HUDEP-2 (cell line): ENCODE measurements at regions not wholly inside any gene's neighbourhood (a gene's known extent, or its start where the extent isn't known, plus 50 kb on each side); places are given as distances from the start of the nearest gene placed in this dataset.

Experiments used
- DNase-seq, 76 experiments: peaks; one replicate each; lab custom pipeline; 2025; ENCODE audit not compliant: unreplicated experiment in 76 of 76; lab: John Stamatoyannopoulos, UW

DNA sequence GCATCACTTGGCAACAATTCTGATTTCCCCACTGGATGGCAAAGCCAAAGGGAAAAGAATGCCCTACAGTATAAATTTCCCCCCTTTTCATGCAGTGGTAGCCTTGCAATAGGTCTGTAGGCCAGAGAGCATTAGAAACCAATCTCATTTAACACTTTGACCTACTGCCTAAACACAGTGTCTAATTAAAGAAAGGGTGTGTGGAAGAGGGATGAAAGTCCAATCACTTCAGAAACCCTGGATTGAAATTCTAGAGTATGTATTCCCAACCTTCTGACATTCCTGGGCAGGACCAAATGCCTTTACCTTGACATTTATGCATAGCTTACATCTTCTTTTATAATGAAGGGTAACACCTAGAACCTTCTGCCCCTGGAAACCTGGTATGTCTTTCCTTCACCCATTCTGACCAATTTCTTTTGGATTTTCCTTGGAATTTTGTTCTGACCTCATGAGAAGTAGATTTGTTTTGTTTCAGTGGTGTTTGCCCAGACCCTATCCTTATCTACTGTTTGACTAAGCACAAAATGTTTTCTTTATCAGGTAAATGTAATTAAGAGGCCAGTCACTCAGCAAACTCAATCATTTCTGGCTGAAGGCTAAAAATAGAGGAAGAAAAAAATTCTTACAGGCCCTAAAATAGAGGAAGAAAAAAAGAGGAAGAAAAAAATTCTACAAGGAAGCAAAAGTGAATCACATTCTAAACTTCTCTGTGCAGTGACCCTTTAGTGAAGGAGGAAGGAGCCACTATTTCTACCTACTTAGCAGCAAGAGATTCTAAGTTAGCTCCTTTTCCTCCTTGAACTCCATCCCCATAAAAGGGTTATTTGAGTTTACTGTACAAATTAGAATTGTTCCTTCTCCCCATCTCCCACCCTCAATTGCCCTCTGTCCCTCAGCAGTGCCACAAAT lies 129.5 kb upstream of the DSCAM start:
- no peak for DNase-seq

DNA sequence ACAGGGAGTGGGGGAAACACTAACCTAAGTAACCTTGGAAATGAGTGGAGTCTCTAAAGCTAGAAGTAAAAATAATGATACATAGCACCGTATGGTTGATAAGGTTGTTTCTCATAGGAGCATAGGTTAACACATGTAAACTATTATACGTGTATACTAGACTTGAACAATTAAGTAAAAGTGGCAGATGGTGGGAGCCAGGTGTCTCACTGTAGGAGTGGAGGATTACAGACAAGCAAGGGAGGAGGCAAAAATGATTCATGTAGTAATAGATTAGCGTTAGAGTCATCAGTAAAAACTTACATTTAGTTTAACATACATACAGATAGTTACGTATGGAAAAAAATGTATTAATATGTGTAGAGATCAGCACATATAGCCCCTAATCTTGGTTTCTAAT lies 138.4 kb upstream of the DSCAM start:
- no peak for DNase-seq

DNA sequence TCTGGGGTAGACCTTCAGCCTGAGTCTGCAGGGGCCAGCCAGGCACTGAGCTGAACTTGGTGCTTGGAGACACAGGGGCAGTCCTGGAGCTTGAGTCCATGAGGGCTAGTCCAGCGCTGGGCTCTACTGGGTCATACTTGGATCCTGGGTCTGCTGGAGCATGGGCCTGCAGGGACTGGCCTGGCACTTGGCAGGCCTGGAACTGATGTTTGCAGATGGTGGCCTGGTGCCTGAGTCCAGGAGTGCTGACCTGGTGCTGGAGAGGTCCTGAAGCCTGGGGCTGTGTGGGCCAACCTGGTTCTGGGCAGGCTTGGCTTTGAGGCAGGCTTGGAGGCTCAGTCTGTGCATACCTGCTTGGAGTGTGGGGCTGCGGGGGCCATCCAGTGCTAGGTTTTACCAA lies 143.4 kb upstream of the DSCAM start:
- DNase-seq = no peak

DNA sequence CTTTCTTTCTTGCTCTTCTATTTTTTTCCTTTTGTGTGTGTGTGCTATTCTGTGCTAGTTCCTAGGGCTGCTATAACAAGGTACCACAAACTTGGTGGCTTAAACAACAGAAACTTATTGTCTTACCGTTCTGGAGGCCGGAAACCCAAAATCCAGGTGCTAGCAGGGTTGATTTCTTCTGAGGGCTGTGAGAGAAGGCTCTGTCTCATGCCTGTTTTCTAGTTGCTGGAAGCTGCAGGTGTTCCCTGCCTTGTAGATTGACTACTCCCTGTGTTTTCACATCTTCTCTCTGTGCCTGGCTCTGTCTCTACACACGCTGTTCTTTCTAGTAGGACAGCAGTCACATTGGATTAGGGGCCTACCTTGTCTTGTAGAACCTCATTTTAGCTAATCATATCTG lies 150.9 kb upstream of the DSCAM start:
- DNase-seq = no peak

DNA sequence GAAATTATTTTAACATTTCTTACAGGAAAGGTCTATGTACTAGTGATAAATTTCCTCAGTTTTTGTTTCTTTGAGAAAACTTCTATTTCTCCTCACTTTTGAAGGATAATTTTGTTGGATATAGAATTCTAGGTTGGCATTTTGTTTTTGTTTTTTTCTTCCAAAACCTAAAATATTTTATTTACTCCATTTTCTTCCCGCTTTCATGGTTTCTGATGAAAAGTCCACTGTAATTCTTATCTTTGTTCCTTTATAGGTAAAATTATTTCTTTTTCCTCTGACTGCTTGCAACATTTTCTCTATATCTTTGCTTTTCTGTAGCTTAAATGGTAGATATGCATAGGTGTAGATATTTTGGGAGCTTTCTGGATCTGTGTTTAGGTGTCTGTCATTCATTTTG lies 153.9 kb upstream of the DSCAM start:
- DNase-seq = no peak

DNA sequence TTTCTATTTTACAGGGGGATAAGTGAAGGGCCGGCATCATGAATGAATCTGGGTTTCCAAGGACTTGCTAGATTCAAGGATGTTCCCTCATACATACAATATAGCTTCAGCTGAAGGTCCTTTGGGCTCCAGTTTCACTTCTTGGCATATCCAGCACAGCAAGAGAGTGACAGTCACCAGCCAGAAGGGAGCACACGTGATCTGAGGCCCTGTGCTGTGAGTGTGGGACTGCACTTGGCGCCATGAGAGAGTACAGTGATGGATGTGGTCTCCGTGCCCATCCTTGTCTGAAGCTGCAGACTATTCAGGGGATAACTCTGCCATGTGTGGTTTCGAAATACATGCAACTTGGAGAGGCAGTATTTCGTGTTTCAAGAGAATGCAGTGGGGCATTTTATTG lies 159.7 kb upstream of the DSCAM start:
- no peak for DNase-seq

DNA sequence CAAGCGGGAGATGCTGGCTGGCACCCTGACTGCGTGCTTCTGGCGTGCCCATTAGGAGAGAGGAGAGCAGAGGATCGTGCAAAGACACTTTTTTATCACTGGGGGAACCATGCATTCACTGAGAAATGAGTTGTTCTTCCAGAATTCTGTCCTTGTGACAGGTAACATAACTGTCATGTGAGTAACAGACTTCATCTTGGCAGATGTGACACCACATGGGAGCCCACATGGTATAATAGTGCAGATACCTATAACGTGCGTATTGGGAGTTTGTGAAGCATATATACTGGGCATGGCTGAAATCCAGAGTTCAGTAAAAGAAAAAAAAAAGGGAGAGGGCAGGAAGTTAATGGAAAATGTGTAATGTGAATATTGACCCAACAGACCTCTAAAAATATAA lies 159.6 kb upstream of the BACE2 start:
- DNase-seq = no peak

DNA sequence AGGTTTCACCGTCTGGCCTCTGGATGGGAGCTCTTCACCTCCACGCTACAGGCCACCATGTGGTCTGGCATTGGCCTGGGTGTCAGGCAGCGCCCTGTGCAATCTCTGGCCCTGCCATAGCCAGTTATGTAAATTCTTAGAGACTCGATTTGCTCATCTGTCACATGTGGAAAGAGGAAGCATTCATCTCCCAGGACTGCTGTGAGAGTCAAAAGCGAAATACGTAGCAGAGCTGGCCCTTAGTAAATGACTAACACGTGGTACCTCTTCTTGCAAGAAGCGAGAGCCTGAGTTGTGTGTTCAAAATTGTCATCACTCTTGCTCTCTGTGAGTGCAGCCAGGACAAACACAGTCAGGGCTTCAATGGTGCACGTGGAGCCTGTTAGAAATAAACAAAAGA lies 159.0 kb upstream of the BACE2 start:
- no peak for DNase-seq

DNA sequence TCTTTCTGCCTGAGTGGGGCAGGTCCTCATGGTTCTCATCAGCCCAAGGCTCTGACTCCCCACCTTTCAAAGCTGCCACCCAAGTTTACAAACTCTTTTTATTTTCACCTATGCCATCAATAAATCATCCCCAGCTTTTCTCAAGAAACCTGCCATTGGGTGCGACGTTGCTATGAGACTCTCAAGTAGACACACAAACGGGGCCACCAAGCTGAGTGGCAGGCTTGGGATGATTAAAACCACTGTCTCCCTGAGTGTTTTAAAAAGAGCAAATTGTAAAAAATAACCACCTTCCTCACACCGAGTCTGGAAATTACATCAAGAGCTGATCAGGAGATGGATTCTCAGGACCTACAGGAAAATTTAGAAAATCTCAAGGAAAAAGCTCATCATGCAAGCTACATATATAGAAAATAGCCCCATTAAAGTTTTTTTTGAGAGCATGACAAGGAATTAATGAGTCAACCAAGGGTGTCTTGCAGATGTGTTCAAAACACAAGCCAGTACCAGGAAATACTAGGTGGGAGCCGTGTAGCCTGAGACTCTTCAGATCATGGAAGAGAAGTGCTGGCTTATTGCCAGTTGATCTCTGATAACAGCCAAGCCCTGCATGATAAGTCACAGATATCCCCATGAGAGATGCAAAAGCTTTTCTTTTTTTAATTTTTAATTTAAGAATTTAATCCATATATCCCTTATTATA lies 158.4 kb upstream of the BACE2 start:
- no peak for DNase-seq

DNA sequence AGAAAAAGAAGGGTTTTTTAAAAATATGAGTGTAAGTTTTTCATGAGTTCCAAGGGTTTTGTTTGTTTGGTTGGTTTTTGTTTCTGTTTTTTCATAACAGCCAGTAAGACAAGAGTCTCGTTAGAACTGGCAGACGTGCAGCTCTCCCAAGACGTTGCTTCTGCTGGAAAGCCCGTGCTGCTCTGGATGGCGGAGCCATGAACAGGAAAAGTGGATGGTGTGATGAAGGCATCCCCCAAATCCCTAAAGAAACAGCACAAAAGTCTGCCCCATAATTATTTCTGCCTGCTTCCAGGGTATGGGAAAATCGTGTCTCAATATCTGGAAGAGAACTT lies 157.9 kb upstream of the BACE2 start:
- no peak for DNase-seq

DNA sequence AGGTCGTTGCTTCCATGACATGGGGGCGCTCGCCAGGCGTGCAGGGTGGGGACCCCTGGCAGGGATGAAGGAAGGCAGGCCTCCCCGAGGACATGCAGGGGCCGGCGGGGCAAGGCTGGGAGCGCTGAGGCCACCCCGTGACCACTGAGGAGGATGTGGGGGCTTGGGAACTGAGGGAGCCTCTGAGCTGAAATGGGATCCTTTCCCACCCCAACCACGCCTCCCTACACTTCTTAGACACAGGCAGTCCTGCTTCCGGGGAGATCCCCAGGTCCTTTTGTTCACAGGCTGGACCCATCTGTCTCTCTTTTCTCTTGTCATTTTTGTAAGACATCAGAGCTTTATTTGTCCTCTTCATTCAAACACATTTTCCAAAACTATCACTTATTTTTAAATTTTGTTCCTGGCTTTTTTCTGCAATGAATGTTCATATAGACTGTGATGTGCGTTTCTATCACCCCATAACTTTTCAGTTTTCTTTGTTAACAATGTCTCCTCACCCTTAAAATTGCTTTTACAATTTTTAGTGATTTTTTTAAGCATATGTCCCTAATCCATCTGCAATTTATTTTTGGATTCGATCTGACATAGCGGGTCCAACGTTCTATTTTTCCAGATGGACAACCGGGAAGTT lies 156.7 kb upstream of the BACE2 start:
- no peak for DNase-seq

DNA sequence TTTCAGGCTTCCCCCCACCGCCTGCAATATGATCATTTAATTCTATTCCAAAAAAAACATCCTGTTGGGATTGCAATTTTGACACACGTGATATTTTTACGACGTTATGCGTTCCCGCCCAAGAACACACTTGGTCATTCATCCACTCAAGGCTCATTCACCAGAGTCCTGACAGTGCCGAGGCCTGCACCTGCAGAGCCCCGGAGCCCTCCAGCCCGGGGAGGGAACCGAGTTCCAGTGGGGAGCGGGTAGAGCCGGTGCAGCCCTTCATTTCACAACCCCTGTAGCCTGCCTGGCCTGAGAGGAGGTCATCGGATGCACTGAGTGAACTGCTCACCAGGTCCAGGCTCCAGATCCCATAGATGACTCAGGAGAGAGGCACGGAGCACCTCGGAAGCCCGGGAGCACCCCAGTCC lies 156.0 kb upstream of the BACE2 start:
- DNase-seq = no peak

DNA sequence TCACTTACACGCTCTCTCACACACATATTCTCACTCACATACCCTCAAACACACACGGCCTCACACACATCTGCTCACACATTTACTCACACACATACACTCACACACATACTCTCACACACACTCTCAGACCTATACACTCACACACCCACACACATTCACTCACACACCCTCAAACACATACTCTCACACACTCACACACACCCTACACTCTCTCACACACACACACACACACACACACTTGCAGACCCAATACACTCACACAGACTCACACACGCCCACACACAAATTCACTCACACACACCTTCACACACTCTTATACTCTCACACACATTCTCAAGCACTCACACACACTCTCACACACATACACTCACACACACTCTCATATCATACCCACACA lies 155.5 kb upstream of the BACE2 start:
- DNase-seq = no peak

DNA sequence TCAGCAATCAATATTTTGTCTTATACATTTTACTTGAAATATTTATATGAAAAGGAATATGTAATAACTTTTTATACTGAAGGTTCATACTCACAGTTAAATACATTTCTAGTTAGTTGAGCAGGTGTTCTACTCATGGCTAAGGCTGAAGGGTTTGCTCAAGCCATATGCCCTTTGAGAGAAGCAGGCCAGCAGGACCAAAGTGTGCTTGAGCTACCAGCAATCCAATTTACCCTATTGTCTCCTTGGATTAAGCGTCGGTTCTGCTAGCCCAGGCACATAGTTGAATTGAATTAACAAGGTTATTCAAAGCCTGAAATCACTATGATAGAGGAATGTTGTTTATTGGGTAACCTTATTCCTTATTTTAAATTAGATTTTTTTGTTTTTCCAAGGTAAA lies 151.5 kb upstream of the BACE2 start:
- no peak for DNase-seq

DNA sequence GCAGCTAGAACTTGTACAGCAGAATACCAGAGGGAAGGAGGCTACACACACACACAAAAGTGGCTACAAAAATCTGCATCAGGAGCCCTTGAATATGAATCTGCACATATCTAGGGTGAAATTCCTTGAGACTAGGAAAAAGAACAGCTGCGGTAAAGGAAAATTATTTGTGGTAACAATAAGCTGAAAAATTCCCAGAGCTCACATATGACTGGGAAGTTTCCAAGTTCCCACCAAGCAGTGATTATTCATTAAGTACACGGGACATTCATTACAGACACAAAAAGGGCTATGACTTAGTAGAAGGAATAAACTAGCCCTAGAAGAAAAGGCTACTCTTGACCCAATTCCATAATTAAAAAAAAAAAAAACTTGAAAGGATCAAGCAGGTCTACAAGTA lies 149.5 kb upstream of the BACE2 start:
- DNase-seq = no peak

DNA sequence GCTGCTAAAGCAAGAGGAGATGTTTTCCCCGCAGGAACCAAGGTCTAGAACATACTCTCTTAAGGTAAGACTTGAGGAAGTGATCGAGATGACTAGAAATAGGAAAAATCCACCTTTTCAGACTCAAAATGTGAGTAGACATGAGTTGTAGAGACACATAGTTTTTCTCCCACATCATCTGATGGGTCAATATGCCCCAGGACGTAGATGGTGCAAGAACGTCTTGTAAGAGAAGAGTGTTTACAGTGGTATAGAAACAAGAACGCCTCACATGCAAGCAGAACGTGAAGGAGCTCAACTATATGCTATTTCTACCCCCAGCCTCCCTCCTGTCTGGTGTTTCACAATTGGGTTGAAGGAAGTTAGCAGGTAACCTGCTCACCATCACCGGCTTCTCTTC lies 144.0 kb upstream of the BACE2 start:
- no peak for DNase-seq

DNA sequence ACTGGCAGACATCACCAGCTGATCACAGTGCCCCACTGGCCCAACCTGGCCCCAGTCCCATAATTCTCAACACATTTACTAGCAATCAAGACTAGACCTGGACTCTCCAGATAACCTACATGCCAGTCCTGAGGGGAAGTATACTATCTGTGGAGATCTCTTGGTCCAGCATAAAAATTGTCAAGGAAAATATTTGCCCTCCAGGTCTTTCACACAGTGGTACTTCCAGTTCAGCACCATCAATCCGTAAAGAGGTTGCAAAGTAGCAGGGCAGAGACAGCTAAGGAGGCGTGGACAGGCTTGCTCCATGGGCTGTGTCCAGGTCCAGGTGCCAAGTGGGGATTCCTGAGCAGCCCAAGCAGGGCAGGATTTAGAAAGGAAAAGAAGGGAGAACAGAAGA lies 143.6 kb upstream of the BACE2 start:
- no peak for DNase-seq

DNA sequence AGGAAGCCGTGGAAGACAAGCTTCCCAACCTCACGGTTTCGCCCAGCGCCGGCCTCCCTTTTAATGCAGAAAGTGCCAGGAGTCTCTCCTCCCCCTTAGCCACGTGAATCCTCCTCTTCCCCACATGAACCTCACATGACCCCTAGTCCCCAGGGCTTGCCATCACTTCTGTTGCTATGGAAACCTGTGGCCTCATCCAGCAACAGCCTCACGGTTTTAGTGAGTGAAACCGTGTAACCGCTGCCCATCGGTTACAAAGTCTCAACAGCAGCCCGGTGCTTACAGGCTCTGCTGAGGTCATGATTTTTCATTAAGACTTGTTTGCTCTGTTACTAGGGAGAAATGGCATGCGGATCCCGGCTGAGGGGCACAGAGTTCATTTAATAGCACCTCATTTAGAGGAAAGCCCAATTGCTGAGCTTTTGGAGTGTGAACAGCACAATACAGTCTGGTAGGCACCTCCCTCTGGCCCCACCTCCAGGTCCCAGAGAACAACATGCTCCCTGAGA lies 143.2 kb upstream of the BACE2 start:
- no peak for DNase-seq

DNA sequence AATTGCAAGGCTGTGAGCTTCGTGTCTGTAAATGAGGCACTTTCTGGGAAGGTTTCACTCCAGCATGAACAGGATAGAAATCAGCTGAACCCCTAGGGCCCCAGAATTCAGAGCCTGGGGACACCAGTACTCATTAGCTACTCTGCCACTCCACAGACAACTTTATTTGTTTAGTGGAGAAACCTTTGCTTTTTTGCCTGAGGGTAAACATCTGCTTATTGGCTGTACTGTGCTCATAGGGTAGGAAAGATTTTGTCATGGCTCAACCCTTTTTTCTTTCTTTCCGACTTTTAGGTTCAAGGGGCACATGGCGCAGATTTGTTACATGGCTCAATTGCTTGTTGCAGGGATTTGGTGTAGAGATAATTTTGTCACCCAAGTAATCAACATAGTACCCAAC lies 138.4 kb upstream of the BACE2 start:
- DNase-seq = no peak

DNA sequence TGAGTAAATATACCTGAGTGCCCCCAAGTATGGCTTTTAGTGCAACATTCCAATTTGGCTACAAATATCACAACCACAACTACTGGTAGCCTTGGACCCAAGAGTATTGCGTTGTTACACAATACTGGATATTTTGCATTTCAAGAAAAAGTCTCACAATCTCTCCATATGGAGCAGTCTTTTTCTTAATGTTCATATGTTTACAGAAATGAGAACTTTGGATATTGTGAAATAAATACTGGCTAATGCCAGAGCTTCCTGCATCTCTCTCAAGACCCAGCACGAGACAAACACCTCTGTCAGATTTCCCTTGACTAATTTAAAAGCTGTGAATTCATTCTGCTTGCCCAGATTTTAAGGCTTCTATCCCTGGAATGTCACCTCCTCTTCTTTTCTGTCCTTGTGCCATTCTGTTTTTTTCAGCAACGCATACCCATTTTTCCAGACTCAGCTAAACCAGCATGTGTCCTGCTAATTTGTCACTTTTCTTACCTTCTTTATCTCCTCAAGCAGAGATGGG lies 136.2 kb upstream of the BACE2 start:
- no peak for DNase-seq

DNA sequence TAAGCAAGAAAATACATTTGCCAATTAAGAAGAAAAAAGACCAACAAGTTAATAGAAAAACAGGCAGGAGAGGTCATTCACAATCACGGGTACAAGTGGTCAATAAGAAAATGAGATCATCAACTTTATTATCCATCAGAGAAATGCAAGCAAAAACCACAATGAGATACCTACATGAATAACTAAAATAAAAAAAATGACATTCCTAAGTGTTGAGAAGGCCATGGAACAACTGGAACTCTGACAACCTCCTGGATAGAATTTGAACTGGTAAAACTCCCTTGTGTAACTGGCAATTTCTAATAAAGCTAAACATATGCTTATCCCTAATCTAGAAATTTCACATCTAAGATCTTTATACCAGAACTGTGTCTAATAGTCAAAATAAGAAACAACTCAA lies 135.4 kb upstream of the BACE2 start:
- no peak for DNase-seq

DNA sequence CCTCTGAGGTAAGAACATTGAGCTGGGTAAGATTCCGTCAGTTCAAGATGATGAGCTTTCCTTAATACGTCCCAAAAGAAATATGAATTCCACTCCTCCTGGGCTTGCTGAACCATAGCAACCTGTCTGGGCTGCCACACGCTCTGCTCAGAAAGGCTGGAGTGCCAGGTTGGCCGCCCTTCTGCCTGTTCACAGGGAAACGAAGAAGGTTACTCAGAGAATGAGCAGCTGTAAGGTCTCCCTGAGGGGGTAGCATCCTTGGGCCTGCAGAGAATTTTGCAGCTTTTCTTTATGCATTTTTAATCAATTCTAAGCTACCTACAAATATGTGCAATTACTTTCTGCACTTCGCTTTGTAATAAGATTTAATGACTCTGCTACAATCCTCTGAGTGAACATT lies 130.7 kb upstream of the BACE2 start:
- DNase-seq = no peak
